K562 (cell line): ENCODE measurements at regions not wholly inside any gene's neighbourhood (a gene's known extent, or its start where the extent isn't known, plus 50 kb on each side); places are given as distances from the start of the nearest gene placed in this dataset.

Experiments
- ATAC-seq: fragments of 200-7000 bp; cut with Tn5 transposase; 3 replicates; pipeline ENCODE4 v1.9.1; 2020; ENCODE audit warnings: moderate library complexity
- BruUV-seq: library from RNA; stranded (reverse); fragments of 400-500 nt; replicated peaks from 2 replicates; lab custom pipeline; 2021; lab: Mats Ljungman, UMichigan
- CTCF ChIA-PET: fragments of 300-600 bp; formaldehyde crosslinking; extraction: SDS; loops from one replicate; lab custom pipeline; 2021; ENCODE audit warnings: low intra/inter-chr PET ratio; lab: Yijun Ruan, JAX
- POLR2A ChIA-PET: fragments of 300-600, 350-650 bp; sonication (Branson Sonifier 250); formaldehyde crosslinking; extraction: SDS; loops from one replicate; lab custom pipeline; 2021; ENCODE audit warnings: antibody characterized with exemption, inconsistent platforms; lab: Yijun Ruan, JAX
- DNase-seq, 4 experiments: peaks; one replicate each; pipeline versions ENCODE4 v3.0.0 to v3.0.0-alpha.2; 2011 to 2018; ENCODE audit warnings: low spot score in 3 of 4, mixed read lengths in 3 of 4; ENCODE audit errors: extremely low read depth in 1 of 4
- FAIRE-seq: peaks from 2 replicates; lab custom pipeline; 2011; peaks lifted over from hg19 to GRCh38; lab: Jason Lieb, UNC
- H2AFZ ChIP-seq: 2 replicates; pipeline ENCODE4 v1.6.0; 2011; ENCODE audit warnings: low read depth, low read length, control low read depth, inconsistent platforms
- H3K27ac ChIP-seq: fragments of 200-600 bp; 3 replicates; pipeline ENCODE4 v1.8.0; 2011; ENCODE audit warnings: low read depth, mild to moderate bottlenecking, control low read depth, inconsistent platforms, low read length, moderate library complexity, mixed read lengths; ENCODE audit errors: extremely low read depth
- H3K27me3 ChIP-seq, 2 experiments: fragments of 300-600 bp in 1 of 2; 2 replicates in 1 of 2; 3 replicates in 1 of 2; pipeline versions ENCODE4 v1.6.0 to v1.8.0; 2011; ENCODE audit warnings: inconsistent platforms in 2 of 2, low read length in 2 of 2, mild to moderate bottlenecking in 1 of 2, mixed read lengths in 1 of 2, moderate library complexity in 1 of 2; ENCODE audit not compliant: control insufficient read depth in 2 of 2, insufficient read depth in 2 of 2
- H3K36me3 ChIP-seq: fragments of 300-600 bp; 3 replicates; pipeline ENCODE4 v1.8.0; 2011; ENCODE audit warnings: mild to moderate bottlenecking, low read length, inconsistent platforms; ENCODE audit not compliant: control insufficient read depth, insufficient read depth
- H3K4me1 ChIP-seq, 2 experiments: fragments of 200-600 bp in 1 of 2; replicated peaks in 1 of 2; 2 replicates in 1 of 2; 3 replicates in 1 of 2; pipeline versions ENCODE4 v1.5.1 to v1.8.0; 2011; ENCODE audit warnings: inconsistent platforms in 2 of 2, low read length in 2 of 2, mild to moderate bottlenecking in 1 of 2, mixed read lengths in 1 of 2, moderate library complexity in 1 of 2; ENCODE audit not compliant: control insufficient read depth in 2 of 2, insufficient read depth in 2 of 2
- H3K4me2 ChIP-seq: 2 replicates; pipeline ENCODE4 v1.6.1; 2011; ENCODE audit warnings: low read length, control low read depth, inconsistent platforms, mixed read lengths; ENCODE audit not compliant: insufficient read depth
- H3K4me3 ChIP-seq: fragments of 200-600 bp; sonication (generic), shearing (Covaris generic); 2 replicates; pipeline ENCODE4 v1.5.1; 2016; ENCODE audit warnings: control low read depth, inconsistent platforms
- H3K79me2 ChIP-seq: fragments of 200-600 bp; 3 replicates; pipeline ENCODE4 v1.8.0; 2011; ENCODE audit warnings: low read length, inconsistent platforms; ENCODE audit not compliant: control insufficient read depth, insufficient read depth
- H3K9ac ChIP-seq, 2 experiments: 2 replicates each; pipeline versions ENCODE4 v1.6.0 to v1.6.1; 2011; ENCODE audit warnings: low read depth in 2 of 2, low read length in 2 of 2, control low read depth in 1 of 2, inconsistent platforms in 1 of 2, mild to moderate bottlenecking in 1 of 2, mixed read lengths in 1 of 2; ENCODE audit not compliant: insufficient read depth in 1 of 2
- H3K9me1 ChIP-seq: one replicate; pipeline ENCODE4 v1.6.0; 2011; ENCODE audit warnings: inconsistent platforms, mild to moderate bottlenecking, low read length, moderate library complexity; ENCODE audit not compliant: control insufficient read depth, insufficient read depth
- H3K9me3 ChIP-seq: replicated peaks from 2 replicates; pipeline ENCODE4 v1.5.1; 2011; ENCODE audit warnings: low read depth, low read length, inconsistent platforms; ENCODE audit not compliant: control insufficient read depth, insufficient read depth
- H4K20me1 ChIP-seq: replicated peaks from 2 replicates; pipeline ENCODE4 v1.6.1; 2011; ENCODE audit warnings: low read length, inconsistent platforms, mixed read lengths; ENCODE audit not compliant: control insufficient read depth, insufficient read depth
- CBX8 ChIP-seq: fragments of 200-600 bp; sonication (generic); IDR thresholded peaks from 2 replicates; pipeline ENCODE4 v1.6.1; 2012; ENCODE audit warnings: borderline replicate concordance, mixed run types, low read depth, mild to moderate bottlenecking, moderate library complexity, mixed read lengths, low read length, control low read depth, inconsistent platforms; ENCODE audit not compliant: poor library complexity, severe bottlenecking; ENCODE audit errors: extremely low read depth
- CEBPG ChIP-seq, 3 experiments: fragments of 200-800 bp in 1 of 3; sonication (Bioruptor generic) in 1 of 3; sonication (generic) in 1 of 3; formaldehyde crosslinking in 1 of 3; IDR thresholded peaks in 2 of 3; conservative IDR thresholded peaks in 1 of 3; 2 replicates each; pipeline versions ENCODE4 v1.6.1 to v1.8.0; 2016 to 2022; ENCODE audit warnings: missing compliant biosample characterization in 2 of 3, missing genetic modification characterization in 2 of 3, mild to moderate bottlenecking in 1 of 3, missing genetic modification reagents in 1 of 3
- ZNF431 ChIP-seq: sonication (generic); formaldehyde crosslinking; IDR thresholded peaks from 2 replicates; pipeline ENCODE4 v1.8.0; 2022; ENCODE audit warnings: mild to moderate bottlenecking, missing genetic modification reagents
- WGBS: fragments of 100-300 bp; shearing (Covaris generic); methylation state at CpG from one replicate; pipeline ENCODE4 v1.1.6; 2016; ENCODE audit warnings: low coverage, mixed read lengths; ENCODE audit not compliant: insufficient coverage; ENCODE audit errors: missing lambda C conversion rate; 5-methylcytosine and 5-hydroxymethylcytosine counted together
- in situ Hi-C: fragments of 300-500 bp; cut with MboI; formaldehyde crosslinking; loops from 4 replicates; pipeline ENCODE4 v1.15.0; 2018; ENCODE audit warnings: inconsistent platforms, mixed read lengths
- intact Hi-C: fragments of 100-400 bp; cut with micrococcal nuclease; formaldehyde crosslinking; loops from 2 replicates; pipeline ENCODE4 v1.14.2; 2022
- TF ChIP-seq, protein P1 (sequence below): fragments of 450-650 bp; formaldehyde crosslinking; IDR thresholded peaks from 2 replicates; pipeline ENCODE4 v1.4.0; 2020; ENCODE audit warnings: mild to moderate bottlenecking, moderate library complexity
- TF ChIP-seq, protein P2 (sequence below): fragments of 250-450 bp; sonication (Bioruptor Pico); IDR thresholded peaks from 2 replicates; pipeline ENCODE4 v1.5.0; 2022; ENCODE audit warnings: mild to moderate bottlenecking

DNA sequence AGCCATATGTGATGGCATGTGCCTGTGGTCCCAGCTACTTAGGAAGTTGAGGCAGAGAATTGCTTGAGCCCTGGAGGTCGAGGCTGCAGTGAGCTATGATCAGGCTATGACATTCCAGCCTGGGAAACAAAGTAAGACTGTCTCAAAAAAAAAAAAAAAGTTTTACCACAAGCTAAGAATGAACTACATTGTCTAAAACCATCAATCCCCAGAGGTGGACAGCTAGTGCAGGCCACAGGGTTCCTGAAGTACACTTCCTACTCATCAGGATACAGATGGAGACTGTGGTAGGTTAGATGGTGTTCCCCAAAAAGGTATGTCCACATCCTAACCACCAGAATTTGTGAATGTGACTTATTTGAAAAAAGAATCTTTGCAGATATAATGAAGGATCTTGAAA is 63.5 kb upstream of the DOCK9 start:
- BruUV-seq, result no TSS peak
- ATAC-seq, result no peak
- Histone ChIP-seq H3K27me3 (no peaks in the 10 kb centered on the region), H3K9me3 (no peaks in the 10 kb centered on the region; the same call in 1 of the 2 replicates), H2AFZ (no peak overlapping the region), H3K79me2 (peaks cover 7% of the 10 kb centered on the region; the same call in 2 of the 3 replicates), H3K9ac (no peak overlapping the region), H3K36me3 (no peaks in the 10 kb centered on the region; the same call in 2 of the 3 replicates)
- no peak for FAIRE-seq
- WGBS, result 50% methylated on average over 1 of the region's 1 CpG
- CTCF ChIA-PET, result no interaction called here
- TF ChIP-seq, protein P1, sequence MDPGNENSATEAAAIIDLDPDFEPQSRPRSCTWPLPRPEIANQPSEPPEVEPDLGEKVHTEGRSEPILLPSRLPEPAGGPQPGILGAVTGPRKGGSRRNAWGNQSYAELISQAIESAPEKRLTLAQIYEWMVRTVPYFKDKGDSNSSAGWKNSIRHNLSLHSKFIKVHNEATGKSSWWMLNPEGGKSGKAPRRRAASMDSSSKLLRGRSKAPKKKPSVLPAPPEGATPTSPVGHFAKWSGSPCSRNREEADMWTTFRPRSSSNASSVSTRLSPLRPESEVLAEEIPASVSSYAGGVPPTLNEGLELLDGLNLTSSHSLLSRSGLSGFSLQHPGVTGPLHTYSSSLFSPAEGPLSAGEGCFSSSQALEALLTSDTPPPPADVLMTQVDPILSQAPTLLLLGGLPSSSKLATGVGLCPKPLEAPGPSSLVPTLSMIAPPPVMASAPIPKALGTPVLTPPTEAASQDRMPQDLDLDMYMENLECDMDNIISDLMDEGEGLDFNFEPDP (CRISPR knock-in tag), result no peak
- TF ChIP-seq, protein P2, sequence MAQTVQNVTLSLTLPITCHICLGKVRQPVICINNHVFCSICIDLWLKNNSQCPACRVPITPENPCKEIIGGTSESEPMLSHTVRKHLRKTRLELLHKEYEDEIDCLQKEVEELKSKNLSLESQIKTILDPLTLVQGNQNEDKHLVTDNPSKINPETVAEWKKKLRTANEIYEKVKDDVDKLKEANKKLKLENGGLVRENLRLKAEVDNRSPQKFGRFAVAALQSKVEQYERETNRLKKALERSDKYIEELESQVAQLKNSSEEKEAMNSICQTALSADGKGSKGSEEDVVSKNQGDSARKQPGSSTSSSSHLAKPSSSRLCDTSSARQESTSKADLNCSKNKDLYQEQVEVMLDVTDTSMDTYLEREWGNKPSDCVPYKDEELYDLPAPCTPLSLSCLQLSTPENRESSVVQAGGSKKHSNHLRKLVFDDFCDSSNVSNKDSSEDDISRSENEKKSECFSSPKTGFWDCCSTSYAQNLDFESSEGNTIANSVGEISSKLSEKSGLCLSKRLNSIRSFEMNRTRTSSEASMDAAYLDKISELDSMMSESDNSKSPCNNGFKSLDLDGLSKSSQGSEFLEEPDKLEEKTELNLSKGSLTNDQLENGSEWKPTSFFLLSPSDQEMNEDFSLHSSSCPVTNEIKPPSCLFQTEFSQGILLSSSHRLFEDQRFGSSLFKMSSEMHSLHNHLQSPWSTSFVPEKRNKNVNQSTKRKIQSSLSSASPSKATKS (CRISPR knock-in tag), result no peak
- TF ChIP-seq ZNF431 (CRISPR knock-in tag) (no peak), CEBPG (CRISPR knock-in tag; IDR thresholded peaks at IDR 0.05) (no peak), CEBPG (tag; conservative IDR thresholded peaks at IDR 0.05 in 1 of 2, IDR thresholded peaks at IDR 0.05 in 1 of 2) (no peak), CBX8 (no peak)
- TF ChIP-seq, all 486 proteins: peak for 0
- POLR2A ChIA-PET, result interaction anchor here (0.7 kb wide), 1 partner anchor 106 kb away, joined by 3 read pairs; no protein-coding TSS in a partner anchor
- in situ Hi-C loops (no loop called here), intact Hi-C loops (no loop called here)
- H3K9me1 ChIP-seq, result no peaks in the 10 kb centered on the region
- DNase-seq, result no peak
- H3K4me3 ChIP-seq, result no peak overlapping the region
- no peak overlapping the region for H3K4me2 ChIP-seq
- no peaks in the 10 kb centered on the region for H4K20me1 ChIP-seq
- H3K4me1 ChIP-seq, result peaks cover 0 to 22% of the 10 kb centered on the region in 2 experiments; a peak in 3 of 5 replicates
- H3K27ac ChIP-seq, result no peak overlapping the region
